ENCODE measurements at regions not wholly inside any gene's neighbourhood (a gene's known extent, or its start where the extent isn't known, plus 50 kb on each side); places are given as distances from the start of the nearest gene placed in this dataset.

- TF ChIP-seq CTCF (tag by site-specific recombination; IDR thresholded peaks at IDR 0.05) (no peak), ZNF501 (tag by site-specific recombination; IDR thresholded peaks at IDR 0.05) (no peak), YY1 (tag by site-specific recombination; IDR thresholded peaks at IDR 0.05) (no peak), SCRT1 (tag by site-specific recombination; IDR thresholded peaks at IDR 0.05; ENCODE audit: borderline replicate concordance) (no peak), WT1 (tag by site-specific recombination; IDR thresholded peaks at IDR 0.05) (no peak), KLF8 (tag by site-specific recombination; IDR thresholded peaks at IDR 0.05) (no peak), GFI1B (tag by site-specific recombination; IDR thresholded peaks at IDR 0.05) (no peak), ZNF266 (tag by site-specific recombination; IDR thresholded peaks at IDR 0.05; ENCODE audit: low read depth) (no peak)
- TF ChIP-seq, protein P1, sequence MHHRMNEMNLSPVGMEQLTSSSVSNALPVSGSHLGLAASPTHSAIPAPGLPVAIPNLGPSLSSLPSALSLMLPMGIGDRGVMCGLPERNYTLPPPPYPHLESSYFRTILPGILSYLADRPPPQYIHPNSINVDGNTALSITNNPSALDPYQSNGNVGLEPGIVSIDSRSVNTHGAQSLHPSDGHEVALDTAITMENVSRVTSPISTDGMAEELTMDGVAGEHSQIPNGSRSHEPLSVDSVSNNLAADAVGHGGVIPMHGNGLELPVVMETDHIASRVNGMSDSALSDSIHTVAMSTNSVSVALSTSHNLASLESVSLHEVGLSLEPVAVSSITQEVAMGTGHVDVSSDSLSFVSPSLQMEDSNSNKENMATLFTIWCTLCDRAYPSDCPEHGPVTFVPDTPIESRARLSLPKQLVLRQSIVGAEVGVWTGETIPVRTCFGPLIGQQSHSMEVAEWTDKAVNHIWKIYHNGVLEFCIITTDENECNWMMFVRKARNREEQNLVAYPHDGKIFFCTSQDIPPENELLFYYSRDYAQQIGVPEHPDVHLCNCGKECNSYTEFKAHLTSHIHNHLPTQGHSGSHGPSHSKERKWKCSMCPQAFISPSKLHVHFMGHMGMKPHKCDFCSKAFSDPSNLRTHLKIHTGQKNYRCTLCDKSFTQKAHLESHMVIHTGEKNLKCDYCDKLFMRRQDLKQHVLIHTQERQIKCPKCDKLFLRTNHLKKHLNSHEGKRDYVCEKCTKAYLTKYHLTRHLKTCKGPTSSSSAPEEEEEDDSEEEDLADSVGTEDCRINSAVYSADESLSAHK (tag by site-specific recombination; IDR thresholded peaks at IDR 0.05): no peak
Observed at GRCh38 chr10:47186941-47187340, 113.1 kb upstream of the GDF10 start.

Measured in HEK293 (cell line).